NCI-H1436 (cell line): ENCODE measurements at regions not wholly inside any gene's neighbourhood (a gene's known extent, or its start where the extent isn't known, plus 50 kb on each side); places are given as distances from the start of the nearest gene placed in this dataset.

Experiments
- DNase-seq: peaks from one replicate; lab custom pipeline; 2025; lab: John Stamatoyannopoulos, UW

DNA sequence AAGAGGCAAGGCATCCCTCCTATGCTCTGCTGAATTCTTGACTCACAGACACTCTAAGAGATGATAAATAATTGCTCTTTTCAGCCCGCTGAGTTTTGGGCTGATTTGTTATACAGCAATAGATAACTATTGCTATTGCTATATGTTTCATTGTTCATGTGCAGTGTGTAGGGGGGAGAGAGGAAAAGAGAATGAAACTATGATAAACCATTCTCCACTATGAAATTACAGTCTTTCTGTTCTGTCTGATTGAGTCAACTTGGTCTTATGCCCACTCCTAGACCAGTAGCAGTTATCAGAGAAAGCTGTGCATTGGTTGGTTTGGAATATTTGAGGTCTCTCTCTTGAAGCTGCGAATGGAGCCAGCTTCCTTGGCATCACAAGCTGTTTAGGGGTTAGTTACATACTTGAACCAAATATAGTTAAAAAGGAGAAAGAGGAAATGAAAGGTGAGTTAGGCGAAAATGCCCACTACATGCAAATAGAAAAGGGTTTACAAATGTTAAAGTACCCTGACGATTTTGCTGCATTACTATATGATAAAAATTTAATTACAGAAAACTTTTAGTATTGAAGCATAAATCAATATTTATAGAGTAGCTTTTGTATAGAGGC lies 136.3 kb upstream of the ACTBL2 start:
- no peak for DNase-seq

DNA sequence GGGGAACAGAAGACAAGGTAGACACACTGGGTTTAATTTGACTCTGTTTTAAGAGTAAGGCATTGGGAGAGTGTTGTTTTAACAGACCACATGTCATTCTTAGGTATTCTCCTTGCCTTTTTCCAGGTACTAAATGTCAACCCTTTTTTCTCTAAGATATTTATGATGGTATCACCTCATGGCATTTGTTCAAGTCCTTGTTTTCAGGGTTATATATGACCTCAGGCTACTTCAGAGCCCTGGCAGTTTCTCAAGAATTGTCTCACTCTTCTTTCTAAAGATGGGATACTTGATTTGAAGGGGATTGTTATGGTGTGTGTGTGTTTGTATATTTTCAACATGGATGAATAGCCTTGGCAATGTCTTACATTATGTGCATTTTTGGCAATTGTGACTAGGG lies 131.1 kb upstream of the ACTBL2 start:
- DNase-seq: no peak

DNA sequence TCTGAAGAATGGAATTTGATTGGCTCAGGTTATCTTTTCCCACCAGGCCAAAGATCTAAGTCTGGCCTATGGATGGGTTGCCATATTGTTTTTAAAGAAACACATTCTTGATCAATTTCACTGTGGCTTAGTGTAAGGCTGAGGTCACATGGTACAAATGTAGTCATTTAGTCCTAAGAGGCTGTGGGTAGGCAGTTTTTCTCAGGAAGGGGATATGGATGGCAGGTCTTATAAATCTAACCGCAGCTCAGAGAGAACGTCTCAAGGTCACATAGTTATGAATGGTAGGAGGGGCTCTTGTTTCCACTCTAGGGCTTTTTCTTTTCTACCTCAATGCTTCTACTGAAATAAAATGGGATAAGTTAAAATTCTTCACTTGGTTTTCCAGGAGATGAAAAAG lies 128.6 kb upstream of the ACTBL2 start:
- no peak for DNase-seq

DNA sequence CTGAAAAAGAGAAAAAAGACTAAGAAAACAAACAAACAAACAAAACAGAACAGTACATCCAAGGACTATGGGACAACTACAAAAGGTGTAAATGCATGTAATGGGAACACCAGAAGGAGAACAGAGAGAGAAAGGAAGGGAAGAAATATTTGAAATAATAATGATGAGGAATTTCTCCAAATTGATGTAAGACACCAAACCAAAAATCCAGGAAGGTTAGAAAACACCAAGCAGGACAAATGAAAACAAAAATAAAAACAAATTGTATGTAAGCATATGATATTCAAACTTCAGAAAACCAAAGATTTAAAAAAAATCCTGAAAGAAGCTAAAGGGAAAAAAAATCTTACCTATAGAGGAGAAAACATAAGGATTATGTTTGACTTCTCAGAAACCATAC lies 125.9 kb upstream of the ACTBL2 start:
- DNase-seq: no peak

DNA sequence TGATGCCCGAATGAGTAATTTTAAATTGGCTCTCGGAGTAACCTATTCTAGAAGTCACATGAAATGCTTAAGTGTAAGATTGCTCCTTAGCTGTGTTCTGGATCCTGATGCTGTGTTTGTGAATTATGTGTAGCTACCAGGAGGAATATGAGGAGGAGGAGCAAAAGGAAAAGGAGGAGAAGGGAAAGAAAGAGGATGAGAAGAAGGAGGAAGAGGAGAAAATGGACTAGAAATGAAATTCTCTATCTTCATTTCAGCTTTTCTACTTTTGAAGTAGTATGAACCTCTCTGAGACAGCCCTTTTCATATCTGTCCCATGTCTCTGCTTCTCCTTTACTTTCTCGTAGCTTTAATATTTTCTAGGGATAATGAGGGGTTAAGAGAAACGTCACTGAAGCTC lies 119.4 kb upstream of the ACTBL2 start:
- DNase-seq: no peak

DNA sequence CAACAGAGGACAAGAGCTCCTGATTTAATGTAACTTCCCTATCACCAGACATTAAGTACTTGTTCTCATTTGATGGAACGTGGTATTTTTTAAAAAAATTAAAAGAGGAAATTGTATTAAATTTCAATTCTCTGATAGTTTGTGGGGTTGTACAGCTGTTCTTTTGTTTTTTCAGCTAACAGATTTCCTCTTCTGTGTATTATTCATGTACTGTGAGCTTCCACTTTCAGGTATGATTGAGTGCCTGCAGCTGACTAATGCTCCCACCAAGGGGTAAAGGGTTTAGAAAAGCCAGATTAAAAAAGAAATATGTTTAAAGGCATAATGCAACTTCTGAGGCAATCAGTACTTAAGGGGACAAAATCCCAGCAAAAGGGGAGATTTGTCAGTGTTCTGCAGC lies 117.7 kb upstream of the ACTBL2 start:
- no peak for DNase-seq

DNA sequence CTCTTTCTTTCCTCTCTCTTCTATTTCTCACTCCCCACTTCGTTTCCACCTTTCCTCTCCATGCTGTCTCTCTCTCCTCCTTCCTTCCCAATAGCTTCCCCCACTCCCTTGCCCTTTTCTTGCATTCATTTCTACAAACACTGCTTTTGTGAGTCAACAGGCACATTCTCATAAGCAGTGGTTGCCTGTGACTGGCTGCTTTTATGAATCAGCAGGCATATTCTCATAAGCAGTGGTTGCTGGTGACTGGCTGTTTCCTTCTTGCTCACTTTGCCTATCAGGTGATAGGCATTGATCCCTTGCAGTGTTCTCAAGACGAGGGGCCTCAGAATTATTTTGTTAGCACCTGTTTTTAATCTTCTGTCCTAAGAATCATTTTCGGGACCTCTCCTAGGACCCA lies 116.1 kb upstream of the ACTBL2 start:
- no peak for DNase-seq

DNA sequence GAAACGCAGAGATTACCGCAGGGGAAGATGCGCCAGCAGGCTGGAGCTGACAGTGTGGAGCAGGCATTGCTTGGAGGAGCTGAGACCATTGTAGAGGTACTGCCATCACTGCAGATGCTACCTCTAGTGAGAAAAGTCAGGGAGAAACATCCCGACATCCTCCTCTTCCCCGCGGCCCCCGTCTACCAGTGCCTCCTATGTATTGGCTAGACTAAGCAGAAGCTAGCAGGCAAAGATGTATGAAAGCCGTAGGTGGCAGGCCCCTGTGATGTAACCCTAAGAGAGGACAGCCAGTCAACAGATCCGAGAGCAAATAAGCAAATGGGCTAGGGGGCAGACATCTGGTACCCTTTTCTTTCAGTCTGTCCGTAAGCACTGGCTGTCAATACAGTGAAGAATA lies 115.5 kb upstream of the ACTBL2 start:
- DNase-seq: no peak

DNA sequence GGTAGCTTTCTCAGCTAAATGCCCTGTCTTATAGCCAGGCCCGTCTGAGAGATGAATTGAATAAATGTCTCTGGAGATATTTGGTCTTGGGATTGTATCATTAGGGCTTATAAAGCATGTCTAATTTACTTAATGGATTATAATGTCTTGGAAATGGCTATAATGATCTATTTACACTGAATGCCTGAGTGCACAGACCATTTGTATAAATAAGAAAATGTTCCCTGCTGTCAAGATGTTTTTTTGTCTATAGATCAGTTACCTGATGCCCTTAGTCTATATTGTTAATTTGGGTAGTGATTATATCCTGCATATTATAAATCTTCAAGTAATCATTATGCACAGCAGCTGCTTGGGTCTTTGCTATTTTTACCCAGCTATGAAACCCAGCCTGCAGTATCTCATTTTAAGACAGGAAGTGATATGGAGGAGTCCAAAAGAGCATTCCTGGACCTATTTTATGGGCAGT lies 112.9 kb upstream of the ACTBL2 start:
- DNase-seq: peak; percentile 71

DNA sequence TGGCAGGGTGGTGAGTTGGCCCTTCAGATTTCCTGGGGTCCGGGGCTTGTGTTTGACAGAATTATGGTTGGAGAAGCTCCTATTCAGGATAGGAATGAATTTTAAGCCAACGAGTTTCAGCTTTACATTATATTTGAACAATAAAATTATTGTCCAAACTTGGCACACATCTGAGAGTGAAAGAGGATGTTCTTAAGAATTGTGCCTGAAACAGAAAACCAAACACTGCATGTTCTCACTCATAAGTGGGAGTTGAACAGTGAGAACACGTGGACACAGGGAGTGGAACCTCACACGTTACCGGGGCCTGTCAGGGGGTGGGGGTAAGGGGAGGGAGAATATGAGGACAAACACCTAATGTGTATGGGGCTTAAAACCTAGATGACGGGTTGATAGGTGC lies 111.8 kb upstream of the ACTBL2 start:
- no peak for DNase-seq

DNA sequence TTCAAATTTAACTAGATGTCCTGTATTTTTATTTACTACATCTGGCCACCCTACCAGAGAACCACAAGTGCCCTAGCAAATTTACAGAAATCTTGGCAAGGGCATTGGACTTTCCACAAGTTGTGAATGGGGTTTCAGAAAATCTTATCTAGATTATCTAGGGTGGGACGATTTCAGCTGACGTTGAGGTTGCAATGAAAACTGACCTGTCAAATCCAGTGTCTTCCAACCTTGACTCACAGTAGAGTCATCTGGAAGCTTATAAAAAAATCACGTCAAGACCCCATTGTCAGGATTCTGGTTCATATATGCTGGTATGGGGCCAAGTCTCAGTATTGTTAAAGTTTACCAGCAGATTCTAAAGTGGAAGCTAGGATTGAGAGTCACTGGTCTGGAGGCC lies 109.6 kb upstream of the ACTBL2 start:
- DNase-seq: no peak

DNA sequence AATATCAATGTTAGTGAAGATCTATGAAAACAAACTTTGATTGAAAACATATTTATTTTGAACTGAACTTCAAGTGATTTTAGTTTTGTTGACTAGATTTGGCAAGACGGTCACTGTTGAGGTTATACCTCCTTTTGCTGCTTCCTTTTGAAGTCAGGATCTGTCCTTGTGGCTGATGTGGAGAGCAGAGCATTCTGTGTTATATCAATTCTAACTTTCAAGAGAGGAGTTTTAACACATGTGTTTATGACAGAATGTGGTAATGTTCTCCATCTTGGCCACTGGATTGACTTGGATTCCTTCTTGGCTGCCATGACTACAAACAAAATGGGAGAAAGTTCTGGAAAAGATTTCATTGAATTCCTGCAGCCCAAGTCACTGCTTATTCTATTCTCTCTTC lies 104.0 kb upstream of the ACTBL2 start:
- DNase-seq: no peak

DNA sequence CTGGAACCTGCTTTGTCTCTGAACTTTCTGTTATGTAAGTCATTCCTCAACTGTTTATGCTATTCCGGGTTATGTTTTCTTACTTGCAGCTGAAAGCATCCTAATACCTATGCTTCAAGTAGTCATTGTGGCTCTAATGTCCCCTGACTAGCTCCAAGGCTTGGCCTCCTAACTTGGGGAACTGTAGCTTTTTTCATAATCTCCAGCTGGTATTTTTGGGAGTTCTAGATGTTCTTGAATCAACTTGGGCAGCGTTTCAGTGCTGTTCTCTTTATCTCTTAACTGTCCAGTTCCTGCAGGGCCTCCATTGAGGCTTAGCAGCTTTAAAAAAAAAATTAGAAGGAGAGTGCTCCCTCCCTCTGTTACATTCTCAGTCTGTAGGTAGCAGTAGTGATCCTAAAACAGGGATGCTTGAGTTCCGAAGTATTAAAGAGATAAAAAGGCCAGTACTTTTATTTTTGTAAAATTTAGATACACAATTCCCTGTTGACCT lies 100.0 kb upstream of the ACTBL2 start:
- DNase-seq: no peak

DNA sequence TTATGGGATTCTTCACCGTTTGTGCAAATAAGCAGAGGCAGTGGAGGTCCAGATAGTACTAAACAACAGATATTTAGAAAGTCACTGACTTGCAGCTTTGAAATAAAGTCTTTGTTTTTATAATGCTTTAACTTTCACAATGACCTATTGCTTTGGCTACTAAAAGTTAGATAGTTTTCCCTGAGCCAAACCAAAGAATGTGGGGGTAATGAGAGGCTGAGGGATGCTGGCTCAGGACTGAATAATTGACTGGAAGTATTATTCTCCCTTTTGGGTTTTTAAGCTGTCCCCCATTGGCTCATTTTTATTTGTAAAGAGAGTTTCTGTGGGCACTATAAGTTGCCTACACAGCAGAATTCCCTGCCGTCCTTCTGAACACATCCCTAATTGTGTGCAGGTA lies 99.2 kb upstream of the ACTBL2 start:
- no peak for DNase-seq

DNA sequence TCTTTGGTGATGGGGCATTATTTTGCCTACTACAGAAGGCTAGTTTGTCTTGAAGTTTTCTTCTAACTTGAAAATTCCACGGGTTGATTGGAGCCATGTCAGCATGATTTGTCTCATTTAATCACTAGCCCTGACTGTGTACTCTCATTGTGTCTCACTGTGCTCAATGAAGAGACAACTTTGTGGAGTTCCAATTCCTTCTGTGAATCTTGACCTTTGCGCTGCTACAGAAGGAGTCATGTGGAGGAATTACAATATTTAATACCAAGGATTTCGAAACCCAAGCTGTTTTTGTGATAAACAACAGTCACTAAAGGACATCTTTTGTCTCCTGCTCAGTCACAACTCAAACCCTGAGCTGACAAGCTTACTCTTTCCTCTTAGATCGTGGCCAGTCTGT lies 98.6 kb upstream of the ACTBL2 start:
- no peak for DNase-seq

DNA sequence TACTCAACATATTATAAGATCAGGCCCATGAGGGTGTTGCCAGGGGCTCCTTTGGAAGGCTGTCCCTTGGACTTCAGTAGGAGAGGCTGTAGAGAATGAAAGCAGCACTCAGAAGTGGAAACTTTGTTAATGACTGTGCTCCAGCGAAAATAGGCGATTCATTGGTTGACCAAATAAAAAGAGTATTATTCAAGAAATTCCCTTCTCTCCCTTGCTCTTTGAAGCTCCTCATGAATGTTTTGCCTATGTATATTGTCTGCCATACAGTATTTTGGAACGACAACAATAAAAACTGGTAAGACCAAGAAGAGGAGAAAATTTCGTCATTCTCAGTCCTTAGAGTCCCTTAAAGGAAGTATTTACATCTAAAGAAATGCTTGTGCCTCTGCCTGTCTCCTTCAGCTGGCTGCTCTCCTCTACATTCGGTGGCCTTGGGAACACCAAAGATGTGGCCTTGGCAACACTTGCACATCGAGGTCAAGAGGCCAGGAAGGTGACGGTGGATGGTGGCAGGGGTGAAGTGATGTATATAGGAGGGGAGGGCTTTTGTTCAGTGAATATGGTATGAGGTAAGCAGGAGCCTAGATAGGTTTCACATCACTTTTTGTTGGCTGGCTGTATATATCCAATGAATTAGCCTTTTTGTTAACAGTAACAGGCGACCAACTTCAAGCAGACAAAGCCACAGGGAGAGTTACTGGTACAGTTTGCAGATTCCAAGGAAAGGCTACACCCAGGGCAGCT lies 95.0 kb upstream of the ACTBL2 start:
- no peak for DNase-seq

DNA sequence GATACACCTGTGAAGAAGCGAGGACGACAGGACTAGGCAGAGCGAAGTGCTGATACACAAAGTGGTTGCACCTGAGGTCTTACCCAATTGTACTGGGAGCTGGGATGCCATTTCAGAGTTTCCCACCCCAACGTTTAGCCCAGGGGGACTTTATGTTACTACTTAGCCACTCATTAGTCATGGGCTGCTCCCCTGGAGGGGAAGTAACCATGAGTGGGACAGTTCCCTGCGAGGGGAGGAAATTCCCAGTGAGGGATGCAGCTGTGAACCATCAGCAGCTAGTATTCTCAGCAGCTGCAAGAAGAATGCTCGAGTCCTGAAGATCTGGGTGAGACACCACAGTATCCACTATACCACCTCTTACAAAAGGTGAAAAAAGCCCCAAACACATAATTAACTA lies 93.7 kb upstream of the ACTBL2 start:
- DNase-seq: no peak

DNA sequence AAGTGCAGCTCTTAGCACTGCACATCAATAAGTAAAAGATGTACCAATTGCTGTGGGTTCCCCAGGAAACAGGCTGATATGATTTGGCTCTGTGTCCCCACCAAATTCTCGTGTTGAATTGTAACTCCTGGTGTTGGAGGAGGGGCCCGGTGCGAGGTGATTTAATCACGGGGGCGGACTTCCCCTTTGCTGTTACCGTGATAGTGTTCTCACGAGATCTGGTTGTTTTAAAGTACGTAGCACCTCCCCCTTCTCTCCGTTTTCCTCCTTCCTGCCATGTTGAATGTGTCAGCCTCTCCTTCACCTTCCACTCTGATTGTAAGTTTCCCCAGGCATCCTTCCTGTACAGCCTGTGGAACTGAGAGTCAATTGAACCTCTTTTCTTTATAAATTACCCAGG lies 93.2 kb upstream of the ACTBL2 start:
- DNase-seq: peak; percentile 12

DNA sequence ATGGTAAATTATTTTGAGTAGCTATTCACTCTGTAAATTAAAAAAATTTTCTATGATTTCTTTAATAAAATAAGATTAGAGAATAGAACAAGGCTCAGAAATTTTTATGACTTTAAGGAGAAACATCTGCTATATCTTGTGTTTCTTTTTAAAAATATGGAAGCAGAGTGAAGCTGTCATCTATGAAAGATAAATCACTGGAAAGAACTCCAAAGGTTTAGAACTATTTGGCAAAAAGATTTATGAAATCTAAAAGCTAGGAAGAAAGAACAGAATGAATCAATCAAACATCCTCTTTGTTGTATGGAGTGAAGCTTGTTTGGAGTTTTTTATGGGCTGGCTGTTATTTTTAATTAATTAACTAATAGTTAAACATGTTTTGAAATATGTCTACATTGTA lies 89.8 kb upstream of the ACTBL2 start:
- no peak for DNase-seq

DNA sequence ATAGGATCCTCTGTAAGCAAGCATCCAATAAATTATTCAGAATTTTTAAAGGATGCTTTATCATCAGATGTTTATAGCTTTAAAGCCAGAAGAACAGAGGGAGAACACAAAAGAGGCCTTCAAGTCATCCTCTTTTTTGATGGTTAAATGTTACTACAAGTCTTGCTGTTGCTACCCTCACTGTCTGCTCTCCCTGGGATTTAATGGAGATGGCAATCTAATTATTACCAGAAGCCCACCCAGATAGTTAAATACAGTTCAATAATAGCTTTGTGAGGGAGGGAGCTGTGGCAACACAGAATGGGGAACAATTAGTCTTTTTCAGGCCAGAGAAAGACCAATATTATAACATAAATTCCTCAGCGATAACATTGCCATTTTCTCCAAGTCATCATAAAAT lies 87.0 kb upstream of the ACTBL2 start:
- no peak for DNase-seq

DNA sequence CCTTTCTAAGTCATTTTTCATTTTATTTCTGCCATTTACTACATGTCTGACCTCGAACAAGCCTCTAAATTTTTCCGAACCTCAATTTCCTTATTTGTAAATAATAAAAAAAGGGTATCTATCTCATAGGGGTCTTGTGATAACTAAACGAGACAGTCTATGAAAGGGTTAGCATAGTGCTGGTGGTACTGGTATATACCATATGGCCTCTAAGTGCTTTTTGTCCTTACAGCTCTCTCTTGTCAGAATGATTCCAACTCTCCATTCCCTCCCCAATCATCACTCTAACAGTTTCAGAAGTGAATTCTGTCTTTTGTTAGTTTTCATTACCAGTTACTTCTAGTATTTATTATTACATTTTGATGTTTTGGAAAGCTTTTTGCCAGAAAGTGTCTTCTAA lies 85.5 kb upstream of the ACTBL2 start:
- DNase-seq: no peak

DNA sequence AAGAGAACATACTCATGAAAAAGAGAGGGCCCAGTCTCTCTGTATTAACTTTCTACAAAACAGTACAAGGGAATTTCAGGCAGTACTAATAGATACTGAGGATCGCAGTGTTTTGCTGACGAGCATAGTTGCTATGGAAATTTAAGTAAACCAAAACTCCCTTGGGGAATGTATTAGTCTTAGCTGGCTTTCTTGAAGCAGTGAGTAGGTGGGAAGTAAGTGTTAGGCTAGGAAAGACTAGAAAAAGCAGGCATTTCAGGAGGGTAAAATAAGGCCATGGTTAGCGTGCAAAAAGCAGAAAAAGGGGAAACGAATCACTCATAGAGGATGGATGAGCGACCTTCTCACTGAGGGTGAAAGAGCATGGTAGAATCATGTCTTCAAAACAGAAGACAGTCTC lies 84.3 kb upstream of the ACTBL2 start:
- no peak for DNase-seq

DNA sequence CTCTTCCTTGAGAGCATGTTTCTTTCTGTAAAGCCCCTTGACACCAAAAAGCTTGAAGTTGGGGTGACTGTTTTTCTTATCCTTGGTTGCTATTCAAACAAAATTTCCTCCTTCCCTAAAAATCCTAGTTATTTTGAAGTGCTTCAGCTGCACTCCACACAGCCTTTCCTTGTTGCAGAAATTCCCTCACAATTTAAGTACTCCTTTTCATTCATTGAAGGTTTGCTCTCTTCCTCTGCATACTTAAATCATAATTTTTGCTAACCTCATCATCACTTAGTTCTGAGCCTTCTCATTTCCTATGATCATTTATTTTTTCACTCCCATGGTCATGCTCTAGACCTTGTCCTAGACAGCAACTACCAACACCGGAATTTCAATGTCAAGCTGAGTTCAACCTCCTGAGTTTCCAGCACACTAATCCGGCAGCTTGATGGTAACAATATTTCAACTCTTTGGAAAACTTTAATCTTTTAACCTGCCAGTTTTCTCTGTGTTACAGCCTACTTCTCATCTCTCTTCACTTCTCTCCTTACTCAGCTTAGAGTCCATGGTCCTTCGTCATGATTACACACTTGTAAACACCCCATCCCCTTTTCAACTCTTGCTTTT lies 78.7 kb upstream of the ACTBL2 start:
- DNase-seq: no peak
